ELF-1 (cell line): ENCODE measurements at regions not wholly inside any gene's neighbourhood (a gene's known extent, or its start where the extent isn't known, plus 50 kb on each side); places are given as distances from the start of the nearest gene placed in this dataset.

Experiments
- DNase-seq: peaks from one replicate; pipeline ENCODE4 v3.0.0-alpha.2; 2016; ENCODE audit warnings: low read depth, low spot score

DNA sequence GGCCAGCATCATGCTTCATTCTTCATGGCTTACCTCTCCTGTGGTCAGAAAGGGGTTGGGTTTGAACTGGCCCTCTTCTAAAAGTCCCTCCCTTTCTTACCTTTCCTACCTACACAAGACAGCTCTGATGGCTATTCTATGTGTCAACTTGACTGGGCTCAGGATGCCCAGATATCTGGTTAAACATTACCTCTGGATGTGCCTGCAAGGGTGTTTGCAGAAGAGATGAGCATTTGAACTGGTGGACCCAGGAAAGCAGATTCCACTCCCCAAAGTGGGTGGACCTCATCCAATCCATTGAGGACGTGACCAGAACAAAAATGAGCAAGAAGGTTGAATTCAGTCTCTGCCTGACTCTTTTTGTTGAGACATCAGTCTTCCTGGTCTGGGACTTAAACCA is 79.0 kb upstream of the TCF7L2 start:
- no peak for DNase-seq

DNA sequence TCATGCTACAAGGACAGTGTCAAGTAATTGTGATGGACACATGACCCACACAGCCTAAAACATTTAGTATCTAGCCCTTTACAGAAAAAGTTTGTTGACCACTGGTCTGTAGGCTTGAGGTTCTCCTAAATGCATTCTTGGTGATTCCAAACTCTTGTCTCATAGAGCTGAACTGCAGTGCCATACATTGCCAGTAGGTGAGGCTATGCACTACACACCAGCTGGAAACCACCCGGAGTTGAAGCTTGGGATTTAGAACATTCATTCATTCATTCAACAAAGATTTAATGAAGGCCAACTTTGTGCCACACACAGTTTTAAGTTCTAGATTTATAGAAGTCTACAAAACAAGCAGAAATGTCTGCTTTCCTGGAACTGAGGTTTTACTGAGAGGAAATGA is 77.3 kb upstream of the TCF7L2 start:
- DNase-seq, result peak; percentile 27

DNA sequence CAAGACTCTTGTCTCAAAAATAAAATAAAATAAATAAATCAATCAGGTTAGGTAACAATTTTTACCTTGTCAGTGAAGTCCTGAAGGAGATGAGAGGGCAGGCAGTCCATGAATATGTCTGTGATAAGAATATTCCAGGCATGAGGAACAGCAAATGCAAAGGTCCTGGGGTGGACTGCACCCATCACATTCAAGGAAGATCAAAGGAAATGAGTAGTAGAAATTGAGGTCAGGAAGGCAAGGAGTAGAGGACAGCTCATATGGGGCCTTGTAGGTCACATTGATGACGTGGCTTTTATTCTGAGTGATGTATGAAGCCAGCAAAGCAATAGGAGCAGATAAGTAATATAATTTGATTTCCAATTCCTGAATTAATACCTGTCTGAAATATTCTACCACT is 76.5 kb upstream of the TCF7L2 start:
- no peak for DNase-seq

DNA sequence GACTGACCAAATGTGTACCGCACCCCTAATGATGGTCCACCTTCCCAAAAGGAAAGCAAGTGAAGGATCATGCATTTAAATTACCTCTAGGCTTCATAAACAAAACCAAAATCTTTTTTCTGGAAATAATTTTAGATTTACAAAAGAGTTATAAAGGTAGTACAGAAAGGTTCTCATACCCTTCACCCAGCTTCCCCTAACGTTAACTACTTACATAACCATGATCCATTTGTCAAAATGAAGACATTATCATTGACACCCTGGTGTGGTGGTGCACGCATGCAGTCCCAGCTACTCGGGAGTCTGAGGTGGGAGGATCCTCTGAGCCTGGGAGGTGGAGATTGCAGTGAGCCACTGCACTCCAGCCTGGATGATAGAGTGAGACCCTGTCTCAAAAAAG is 75.1 kb upstream of the TCF7L2 start:
- no peak for DNase-seq

DNA sequence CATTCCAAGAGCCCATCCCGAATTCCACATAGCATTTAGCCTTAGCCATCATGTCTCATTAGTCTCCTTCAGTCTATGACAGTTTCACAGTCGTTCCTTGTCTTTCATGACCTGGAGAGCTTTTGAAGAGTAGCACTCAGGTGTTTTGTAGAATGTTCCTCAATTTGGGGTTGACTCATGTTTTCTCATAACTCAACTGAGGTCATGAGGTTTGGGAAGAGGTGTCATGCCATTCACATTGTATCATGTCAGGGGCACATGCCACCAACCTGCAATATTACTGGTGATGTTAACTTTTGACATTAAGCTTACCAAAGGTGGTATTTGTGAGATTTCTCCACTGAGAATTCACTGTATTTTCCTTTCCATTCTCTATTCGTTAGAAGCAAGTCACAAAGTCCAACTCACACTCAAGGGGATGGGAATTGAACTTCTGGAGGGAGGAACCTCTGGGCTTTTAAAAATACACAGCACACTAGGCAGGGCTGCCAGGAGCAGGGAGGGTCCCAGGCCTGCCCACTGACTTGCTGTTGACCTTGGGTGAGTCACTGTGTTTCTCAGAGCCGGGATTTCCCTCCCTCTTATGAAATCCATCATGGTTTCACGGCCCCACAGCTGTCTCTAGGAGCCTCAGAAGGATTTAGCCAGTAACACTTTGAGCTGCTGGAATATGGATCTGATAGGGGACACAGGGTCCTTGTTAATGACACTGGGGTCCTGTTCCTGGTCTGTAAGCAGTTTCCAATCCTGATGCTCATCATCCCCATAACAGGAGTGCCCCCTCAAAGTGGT is 74.4 kb upstream of the TCF7L2 start:
- DNase-seq, result no peak

DNA sequence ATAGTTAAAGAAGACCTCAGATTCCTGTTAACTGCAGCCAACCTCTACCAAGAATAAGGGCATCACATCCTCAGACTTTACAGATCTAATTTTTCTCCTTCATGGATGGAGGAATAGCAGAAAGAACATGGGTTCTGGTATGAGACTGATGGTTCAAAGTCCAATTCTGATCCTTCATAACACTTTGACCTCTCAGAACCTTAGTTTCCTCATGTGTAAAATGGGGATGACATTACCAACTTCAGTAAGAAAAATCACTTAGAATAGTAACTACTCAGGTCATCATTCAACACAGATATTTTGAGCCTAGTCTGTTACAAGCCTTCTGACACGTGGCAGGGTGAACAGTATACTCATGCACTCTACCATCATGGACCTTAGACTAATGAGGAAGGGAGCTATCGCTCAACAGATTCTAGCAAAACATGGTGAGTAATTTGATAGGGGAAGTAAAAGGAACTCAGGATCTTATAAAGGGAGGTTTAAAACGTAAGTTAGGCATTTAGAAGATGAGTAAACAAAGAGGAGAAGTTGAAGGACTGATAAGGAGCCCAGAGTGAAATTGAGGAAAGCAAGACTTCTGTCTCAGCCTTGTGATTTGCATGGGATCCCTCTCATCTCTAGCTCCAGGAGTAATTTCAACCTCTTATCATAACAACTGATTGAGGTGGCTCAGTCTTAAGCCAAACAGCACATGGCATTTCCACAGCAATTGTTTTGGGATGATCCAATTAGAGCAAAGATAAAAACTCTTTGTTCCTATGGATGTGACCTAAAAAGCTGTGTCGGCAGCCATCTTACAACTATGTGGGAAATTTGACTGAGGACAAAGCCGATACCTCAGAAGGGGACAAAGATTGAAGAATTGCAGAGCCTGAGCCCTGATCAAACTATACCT is 69.2 kb upstream of the TCF7L2 start:
- no peak for DNase-seq

DNA sequence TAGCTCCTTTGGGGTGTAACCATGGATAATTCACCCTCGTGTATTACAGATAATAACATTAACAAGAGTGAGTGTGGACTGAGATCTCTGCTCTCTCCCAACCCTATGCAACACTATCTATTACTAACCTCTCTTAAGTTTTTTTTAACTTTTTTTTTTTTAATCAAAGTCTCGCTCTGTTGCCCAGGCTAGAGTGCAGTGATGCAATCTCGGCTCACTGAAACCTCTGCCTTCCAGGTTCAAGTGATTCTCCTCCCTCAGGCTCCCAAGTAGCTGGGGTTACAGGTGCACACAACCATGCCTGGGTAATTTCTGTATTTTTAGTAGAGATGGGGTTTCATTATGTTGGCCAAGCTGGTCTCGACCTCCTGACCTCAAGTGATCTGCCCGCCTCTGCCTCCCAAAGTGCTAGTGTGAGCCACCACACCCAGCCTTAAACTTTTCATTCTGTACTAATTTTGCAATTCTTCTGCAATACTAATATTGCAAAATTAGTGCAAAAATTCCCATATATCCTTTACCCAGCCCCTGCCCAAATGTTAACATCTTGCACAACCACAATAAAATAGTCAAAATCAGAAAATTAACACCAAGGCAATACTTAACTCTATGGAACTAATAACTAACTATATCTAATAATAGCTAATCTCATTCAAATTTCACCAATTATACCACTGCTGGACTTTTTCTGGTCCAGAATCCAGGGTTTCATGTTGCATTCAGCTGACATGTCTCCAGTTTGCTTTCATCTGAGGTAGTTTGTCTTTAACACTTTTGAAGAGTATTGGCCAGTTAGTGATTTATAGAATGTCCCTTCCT is 66.5 kb upstream of the TCF7L2 start:
- no peak for DNase-seq

DNA sequence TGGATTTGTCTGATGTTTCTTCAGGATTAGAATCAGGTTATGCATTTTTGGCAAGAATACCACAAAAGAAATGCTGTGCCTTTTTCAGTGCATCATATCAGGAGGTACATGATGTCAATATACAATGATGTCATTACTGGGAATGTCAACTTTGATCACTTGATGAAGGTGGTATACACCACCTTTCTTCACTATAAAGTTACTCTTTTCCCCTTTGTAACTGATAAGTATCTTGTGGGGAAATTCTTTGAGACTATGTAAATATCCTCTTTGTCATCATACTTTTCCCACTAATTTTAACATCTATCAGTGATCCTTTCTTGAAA is 65.9 kb upstream of the TCF7L2 start:
- DNase-seq, result no peak

DNA sequence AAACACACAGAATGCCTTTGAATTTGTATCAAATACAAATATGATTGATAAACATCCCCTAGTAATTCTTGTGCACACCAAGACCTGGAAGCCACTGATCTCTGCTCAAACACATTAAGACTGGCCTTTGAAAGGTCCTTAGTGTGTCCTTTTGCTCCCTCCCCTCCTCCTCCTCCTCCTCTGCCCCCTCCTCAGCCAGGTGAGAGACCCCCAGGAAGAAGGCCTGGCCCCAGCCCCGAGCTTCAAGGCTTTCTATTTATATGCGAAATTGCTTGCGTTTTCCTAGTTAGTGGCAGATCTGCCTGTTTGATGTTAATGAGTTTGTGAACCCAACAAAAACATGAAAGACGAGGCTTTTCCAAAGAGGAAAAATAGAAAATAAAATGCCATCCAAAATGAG is 63.6 kb upstream of the TCF7L2 start:
- no peak for DNase-seq

DNA sequence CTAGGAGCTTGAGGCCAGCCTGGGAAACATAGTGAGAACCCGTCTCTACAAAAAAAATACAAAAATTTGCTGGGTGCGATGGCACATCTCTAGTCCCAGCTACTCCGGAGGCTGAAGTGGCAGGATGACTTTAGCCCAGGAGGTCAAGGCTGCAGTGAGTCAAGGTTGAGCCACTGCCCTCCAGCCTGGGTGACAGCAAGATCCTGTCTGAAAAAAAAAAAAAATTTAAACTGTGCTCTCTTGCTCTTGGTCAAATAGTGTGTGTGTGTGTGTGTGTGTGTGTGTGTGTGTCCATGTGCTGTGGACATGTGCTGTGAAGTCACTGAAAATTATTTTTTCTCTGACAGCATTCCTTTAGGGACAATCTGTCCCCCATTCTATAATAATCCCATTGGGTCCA is 62.1 kb upstream of the TCF7L2 start:
- no peak for DNase-seq

DNA sequence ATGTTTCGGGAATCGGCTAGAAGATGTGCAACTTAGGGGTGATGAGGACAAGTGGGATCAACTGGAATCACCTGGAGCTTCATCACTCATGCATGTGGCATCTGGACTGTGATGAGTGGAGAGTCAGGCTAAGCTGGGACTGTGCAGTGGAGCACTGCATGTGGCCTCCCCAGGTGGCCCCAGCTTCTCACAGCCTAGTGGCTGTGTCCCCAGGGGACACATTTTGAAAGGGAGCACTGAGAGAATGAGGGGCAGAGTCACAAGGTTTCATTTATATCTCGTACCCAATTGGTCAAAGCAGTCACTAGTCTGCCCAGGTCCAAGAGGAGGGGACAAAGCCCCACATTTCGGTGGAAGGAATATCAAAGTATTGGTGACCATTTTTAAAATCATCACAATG is 54.8 kb upstream of the TCF7L2 start:
- no peak for DNase-seq

DNA sequence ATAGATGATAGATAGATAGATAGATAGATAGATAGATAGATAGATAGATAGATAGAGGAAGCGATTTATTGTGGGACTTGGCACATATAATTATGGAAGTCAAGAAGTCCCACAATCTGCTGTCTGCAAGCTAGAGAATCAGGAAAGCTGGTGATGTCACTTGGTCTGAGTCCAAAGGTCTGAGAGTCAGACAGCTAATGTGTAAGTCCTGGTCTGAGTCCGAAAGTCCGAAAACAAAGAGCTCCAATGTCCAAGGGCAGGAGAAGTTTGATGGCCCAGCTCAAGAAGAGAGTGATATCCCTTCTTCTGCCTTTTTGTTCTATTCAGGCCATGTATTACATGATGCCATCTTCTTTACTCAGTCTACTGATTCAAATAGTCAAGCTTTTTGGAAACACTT is 53.8 kb upstream of the TCF7L2 start:
- no peak for DNase-seq

DNA sequence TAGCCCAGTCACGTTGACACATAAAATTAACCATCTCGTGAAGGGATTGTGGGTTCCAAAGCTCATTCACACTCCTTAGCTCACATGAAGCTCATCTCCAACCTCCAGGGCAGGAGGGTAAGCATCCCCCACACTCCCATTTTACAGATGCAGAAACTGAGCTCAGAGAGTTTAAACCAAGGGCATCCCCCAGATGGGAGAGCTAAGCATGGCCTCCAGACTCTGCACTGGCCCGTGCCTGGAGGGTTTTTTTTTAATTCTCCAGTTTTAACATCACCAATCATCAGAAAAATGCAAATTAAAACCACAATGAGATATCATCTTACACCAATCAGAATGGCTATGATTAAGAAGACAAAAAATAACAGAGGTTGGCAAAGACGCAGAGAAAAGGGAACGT is 53.3 kb upstream of the TCF7L2 start:
- no peak for DNase-seq

DNA sequence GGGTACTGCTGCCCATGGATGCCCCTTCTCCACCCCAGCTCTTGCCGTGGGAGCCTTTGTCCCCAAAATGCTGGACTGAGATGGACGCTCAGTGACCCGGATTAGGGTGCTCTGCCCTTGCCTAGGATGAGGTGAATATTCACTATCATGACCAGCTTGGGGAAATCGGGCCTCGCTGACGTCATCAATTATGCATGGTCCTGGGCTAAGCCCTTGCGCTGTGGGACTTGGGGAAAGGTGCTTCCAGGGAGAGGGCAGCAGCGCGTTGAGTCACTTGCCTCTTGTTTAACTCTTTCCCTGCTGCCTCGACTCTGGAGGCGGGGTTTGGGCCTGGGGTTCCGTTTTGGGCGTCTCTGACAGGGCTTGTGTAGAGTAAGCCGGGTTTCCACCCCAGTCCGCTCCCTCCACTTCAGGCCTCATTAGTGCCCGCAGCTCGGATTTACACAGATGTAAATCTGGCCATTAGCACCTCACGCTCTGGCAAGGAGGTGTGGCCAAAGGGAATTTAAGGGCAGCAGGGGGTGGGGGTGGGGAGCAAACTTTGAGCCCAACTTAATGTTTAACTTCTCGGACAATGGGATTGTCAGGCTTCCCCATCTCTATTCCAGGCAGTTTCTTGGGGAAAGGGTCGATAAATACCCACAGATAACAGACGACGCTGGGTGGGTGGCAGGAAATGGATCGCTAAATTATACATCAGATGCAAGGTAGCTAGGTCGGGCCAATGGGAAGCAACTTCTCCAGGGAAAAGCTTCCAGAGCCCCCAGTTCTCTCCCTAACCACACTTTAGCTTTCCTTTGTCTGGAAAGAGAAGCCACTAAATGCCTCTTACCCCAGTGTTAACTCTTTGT is 51.3 kb upstream of the TCF7L2 start:
- peak; percentile 92 for DNase-seq

DNA sequence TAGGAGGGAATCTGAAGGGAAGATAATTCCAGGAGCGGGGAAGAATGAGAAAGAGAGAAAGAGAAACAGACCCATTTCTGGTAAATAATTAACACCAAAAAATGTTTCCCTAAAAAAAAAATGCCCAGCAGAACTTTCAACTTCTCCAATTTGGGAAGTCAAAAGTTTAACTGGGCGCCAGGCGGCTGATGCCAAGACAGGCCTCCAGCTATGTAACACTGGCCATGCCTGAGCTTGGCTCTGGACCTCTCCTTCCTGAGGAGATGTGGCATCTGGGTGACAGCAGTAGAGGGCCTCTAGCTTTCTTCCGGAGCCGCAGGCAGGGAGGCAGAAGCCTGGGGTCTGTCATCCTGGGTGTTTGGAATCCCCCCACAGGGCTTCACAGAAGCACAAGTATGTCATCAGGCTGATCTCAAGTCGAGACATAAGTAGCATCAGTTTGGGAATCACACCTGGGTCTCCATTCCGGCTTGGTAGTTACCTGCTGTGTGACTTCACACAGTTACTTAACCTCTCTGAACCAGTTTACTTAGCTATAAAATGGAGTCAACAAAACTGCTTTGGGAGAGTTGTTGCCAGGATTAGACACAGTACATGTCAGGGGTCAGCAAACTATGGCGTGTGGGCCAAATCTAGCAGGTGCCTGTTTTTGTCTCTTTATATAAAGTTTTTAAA is 50.5 kb upstream of the TCF7L2 start:
- DNase-seq, result peak; percentile 17
